ENCODE measurements at regions not wholly inside any gene's neighbourhood (a gene's known extent, or its start where the extent isn't known, plus 50 kb on each side); places are given as distances from the start of the nearest gene placed in this dataset.
A peak's percentile ranks its signal among the peaks of the same experiment; 100 is the strongest.

- in situ Hi-C loops (cut with HindIII; ENCODE audit: low pct_ligation_motif_present, low sequenced_read_pairs) = no loop called here
- Histone ChIP-seq H3K4me3 (ENCODE audit: low read depth, low read length) (no peak overlapping the region), H3K27ac (no peak overlapping the region), H3K27me3 (replicated peaks) (no peaks in the 10 kb centered on the region), H3K36me3 (replicated peaks) (no peaks in the 10 kb centered on the region)
- peak; percentile 48 for TF ChIP-seq CTCF (IDR thresholded peaks at IDR 0.05; ENCODE audit: low read depth, low read length, missing control alignments)
- no peak for DNase-seq
Measured at GRCh38 chrX:104309169-104309568, 54.4 kb upstream of the ESX1 start.

GRCh38 chrX:104307341-104307740 lies 52.6 kb upstream of the ESX1 start:
- in situ Hi-C loops (cut with HindIII; ENCODE audit: low pct_ligation_motif_present, low sequenced_read_pairs) = no loop called here
- Histone ChIP-seq H3K27me3 (replicated peaks) (no peaks in the 10 kb centered on the region), H3K4me3 (ENCODE audit: low read depth, low read length) (no peak overlapping the region), H3K27ac (no peak overlapping the region), H3K36me3 (replicated peaks) (no peaks in the 10 kb centered on the region)
- DNase-seq = no peak
- no peak for TF ChIP-seq CTCF (IDR thresholded peaks at IDR 0.05; ENCODE audit: low read depth, low read length, missing control alignments)

- H3K36me3 ChIP-seq (replicated peaks) = no peaks in the 10 kb centered on the region
- no peak overlapping the region for H3K4me3 ChIP-seq (ENCODE audit: low read depth, low read length)
- no peaks in the 10 kb centered on the region for H3K27me3 ChIP-seq (replicated peaks)
- DNase-seq = no peak
- H3K27ac ChIP-seq = no peak overlapping the region
- in situ Hi-C loops (cut with HindIII; ENCODE audit: low pct_ligation_motif_present, low sequenced_read_pairs) = no loop called here
- TF ChIP-seq CTCF (IDR thresholded peaks at IDR 0.05; ENCODE audit: low read depth, low read length, missing control alignments) = no peak
Measured at GRCh38 chrX:104306180-104306579, 51.4 kb upstream of the ESX1 start.
